Transverse colon (tissue), 4 donors: ENCODE measurements at regions not wholly inside any gene's neighbourhood (a gene's known extent, or its start where the extent isn't known, plus 50 kb on each side); places are given as distances from the start of the nearest gene placed in this dataset.

Experiments used
- DNase-seq: peaks from one replicate; pipeline ENCODE4 v3.0.0-alpha.2; 2019
- H3K27ac ChIP-seq, 4 donors: fragments of 200-600 bp; sonication (generic); 2 replicates each; pipeline ENCODE4 v1.5.1; 2016 to 2018; ENCODE audit warnings: inconsistent platforms in 4 of 4
- H3K27me3 ChIP-seq: fragments of 200-600 bp; sonication (generic); 2 replicates; pipeline ENCODE4 v1.5.1; 2017; ENCODE audit warnings: inconsistent platforms
- H3K36me3 ChIP-seq, 4 donors: fragments of 200-600 bp; sonication (generic); 2 replicates each; pipeline ENCODE4 v1.5.1; 2017 to 2019; ENCODE audit warnings: inconsistent platforms in 4 of 4
- H3K4me1 ChIP-seq, 4 donors: fragments of 200-600 bp; sonication (generic); 2 replicates each; pipeline ENCODE4 v1.5.1; 2017 to 2020; ENCODE audit warnings: inconsistent platforms in 4 of 4
- H3K4me3 ChIP-seq, 4 donors: fragments of 200-600 bp; sonication (generic); 1 replicate in 1 of 4; 2 replicates in 3 of 4; pipeline versions ENCODE4 v1.5.1 to v1.6.1; 2017 to 2019; ENCODE audit warnings: inconsistent platforms in 4 of 4
- H3K9me3 ChIP-seq, 2 donors: fragments of 200-600 bp; sonication (generic); 2 replicates each; pipeline ENCODE4 v1.5.1; 2017 to 2019; ENCODE audit warnings: inconsistent platforms in 2 of 2
- EP300 ChIP-seq: sonication (generic); formaldehyde crosslinking; IDR thresholded peaks from one replicate; pipeline ENCODE4 v1.6.1; 2017; ENCODE audit warnings: antibody characterized with exemption, low read depth
- POLR2A ChIP-seq: fragments of 450-650 bp; IDR thresholded peaks from one replicate; pipeline ENCODE4 v1.6.1; 2016; ENCODE audit warnings: antibody characterized with exemption, mild to moderate bottlenecking, moderate library complexity
- POLR2AphosphoS5 ChIP-seq, 3 donors: sonication (generic); formaldehyde crosslinking; IDR thresholded peaks; one replicate each; pipeline ENCODE4 v1.6.1; 2016; ENCODE audit warnings: antibody characterized with exemption in 3 of 3
- WGBS, 2 donors: methylation state at CpG; one replicate each; pipeline ENCODE4 v1.1.5; 2018; ENCODE audit warnings: low coverage in 1 of 2; 5-methylcytosine and 5-hydroxymethylcytosine counted together
- in situ Hi-C, 4 donors: fragments of 200-750 bp; cut with MboI; loops; one replicate each; pipeline versions ENCODE4 v1.15.0 to v1.15.1; 2017; ENCODE audit warnings: low sequenced_read_pairs in 3 of 4, low pct_ligation_motif_present in 1 of 4, low pct_unique_long_range_greater_than_20kb in 1 of 4
- intact Hi-C: fragments of 100-400 bp; cut with DNase I; formaldehyde crosslinking; loops from one replicate; pipeline ENCODE4 v1.15.1; 2023; ENCODE audit warnings: low total_unique reads
- TF ChIP-seq, protein P1 (sequence below), 5 experiments: fragments of 200-600 bp in 3 of 5; fragments of 450-650 bp in 2 of 5; sonication (generic) in 3 of 5; IDR thresholded peaks; 1 replicate in 2 of 5; 2 replicates in 3 of 5; pipeline ENCODE4 v1.5.1; 2016 to 2017; ENCODE audit warnings: antibody characterized with exemption in 5 of 5, inconsistent platforms in 3 of 5, mild to moderate bottlenecking in 2 of 5, moderate library complexity in 1 of 5

DNA sequence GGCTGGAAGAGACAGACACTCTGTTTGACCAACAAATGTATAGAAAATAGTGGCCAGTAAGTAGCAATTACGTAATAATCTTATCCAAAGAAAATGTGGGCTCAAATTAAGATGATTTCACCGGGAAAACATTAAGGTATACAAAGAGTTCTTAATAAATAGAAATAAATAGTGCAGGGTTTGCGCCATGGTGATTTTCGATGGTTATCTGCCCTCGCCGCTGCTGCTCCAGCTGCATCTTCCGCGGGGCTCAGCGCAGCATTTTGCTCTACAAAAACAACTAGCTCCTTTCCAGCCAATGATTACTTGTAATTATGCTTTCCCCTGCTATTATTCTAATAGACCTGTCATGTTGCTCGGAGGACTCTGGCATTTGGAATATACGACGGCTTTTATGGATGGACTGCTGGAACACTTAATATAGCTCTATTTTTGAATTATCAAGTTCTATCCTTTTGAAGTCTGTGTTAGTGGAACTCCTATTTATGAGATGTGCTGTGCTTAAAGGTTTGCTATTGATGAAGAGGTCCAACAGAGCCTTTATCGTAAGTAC lies 103.8 kb downstream of the BUB3 start:
- H3K4me1 ChIP-seq: no peaks in the 10 kb centered on the region
- no peak for TF ChIP-seq POLR2AphosphoS5 (IDR thresholded peaks at IDR 0.05)
- TF ChIP-seq, protein P1, sequence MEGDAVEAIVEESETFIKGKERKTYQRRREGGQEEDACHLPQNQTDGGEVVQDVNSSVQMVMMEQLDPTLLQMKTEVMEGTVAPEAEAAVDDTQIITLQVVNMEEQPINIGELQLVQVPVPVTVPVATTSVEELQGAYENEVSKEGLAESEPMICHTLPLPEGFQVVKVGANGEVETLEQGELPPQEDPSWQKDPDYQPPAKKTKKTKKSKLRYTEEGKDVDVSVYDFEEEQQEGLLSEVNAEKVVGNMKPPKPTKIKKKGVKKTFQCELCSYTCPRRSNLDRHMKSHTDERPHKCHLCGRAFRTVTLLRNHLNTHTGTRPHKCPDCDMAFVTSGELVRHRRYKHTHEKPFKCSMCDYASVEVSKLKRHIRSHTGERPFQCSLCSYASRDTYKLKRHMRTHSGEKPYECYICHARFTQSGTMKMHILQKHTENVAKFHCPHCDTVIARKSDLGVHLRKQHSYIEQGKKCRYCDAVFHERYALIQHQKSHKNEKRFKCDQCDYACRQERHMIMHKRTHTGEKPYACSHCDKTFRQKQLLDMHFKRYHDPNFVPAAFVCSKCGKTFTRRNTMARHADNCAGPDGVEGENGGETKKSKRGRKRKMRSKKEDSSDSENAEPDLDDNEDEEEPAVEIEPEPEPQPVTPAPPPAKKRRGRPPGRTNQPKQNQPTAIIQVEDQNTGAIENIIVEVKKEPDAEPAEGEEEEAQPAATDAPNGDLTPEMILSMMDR (IDR thresholded peaks at IDR 0.05): no peak
- no peak for TF ChIP-seq EP300
- no peak for TF ChIP-seq POLR2A
- no peaks in the 10 kb centered on the region for H3K27me3 ChIP-seq
- H3K36me3 ChIP-seq: no peaks in the 10 kb centered on the region
- H3K9me3 ChIP-seq: no peaks in the 10 kb centered on the region
- H3K4me3 ChIP-seq: no peak overlapping the region
- no peak for DNase-seq
- 92 to 93% methylated on average over 12 to 13 of the region's 13 CpGs for WGBS, 2 donors
- intact Hi-C loops (no loop called here), in situ Hi-C loops (no loop called here)
- no peak overlapping the region for H3K27ac ChIP-seq

DNA sequence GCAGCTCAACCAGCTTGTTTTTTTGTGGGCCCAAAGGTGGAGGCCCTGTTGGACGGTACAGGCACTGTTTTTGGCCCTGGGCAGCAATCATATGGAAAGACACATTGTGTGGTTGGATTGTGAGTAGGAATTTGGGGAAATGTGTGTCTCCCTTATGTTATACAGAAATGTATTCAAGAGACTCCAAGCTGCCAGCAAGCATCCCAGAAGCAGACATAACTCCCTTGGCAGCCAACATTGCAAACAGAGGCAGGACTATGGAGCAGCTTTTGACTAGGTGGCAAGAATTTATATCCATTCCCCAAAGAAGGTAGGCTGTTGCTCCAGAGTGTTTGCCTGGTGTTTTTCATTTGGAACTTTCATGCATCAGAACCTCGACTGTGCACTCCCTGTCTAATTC lies 104.9 kb downstream of the BUB3 start:
- Histone ChIP-seq H3K27ac (no peak overlapping the region), H3K36me3 (no peaks in the 10 kb centered on the region), H3K27me3 (no peaks in the 10 kb centered on the region), H3K9me3 (no peaks in the 10 kb centered on the region), H3K4me3 (no peak overlapping the region), H3K4me1 (no peaks in the 10 kb centered on the region)
- intact Hi-C loops: no loop called here
- TF ChIP-seq POLR2AphosphoS5 (IDR thresholded peaks at IDR 0.05) (no peak), POLR2A (no peak), EP300 (no peak)
- TF ChIP-seq, protein P1 (IDR thresholded peaks at IDR 0.05): no peak
- DNase-seq: no peak
- 72 to 83% methylated on average over 2 of the region's 2 CpGs for WGBS, 2 donors
- in situ Hi-C loops: no loop called here

DNA sequence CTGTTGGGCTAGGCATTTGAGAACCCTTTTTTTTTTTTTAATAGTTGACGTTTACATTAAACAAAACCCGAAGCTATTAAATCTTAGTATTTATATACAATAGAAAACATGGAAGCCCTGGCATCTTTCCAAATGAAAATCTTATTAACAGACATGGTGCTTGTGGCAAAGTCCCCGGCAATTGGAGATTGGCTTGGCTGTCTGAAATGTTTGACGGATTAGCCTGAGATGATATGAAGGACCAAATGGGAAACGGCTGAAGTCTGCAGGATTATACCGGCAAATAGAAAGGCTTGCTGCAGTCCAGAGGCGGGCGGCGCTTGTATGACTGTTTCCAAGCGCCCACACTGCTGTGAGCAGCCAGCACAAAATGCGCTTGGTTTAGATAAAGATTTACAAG lies 105.6 kb downstream of the BUB3 start:
- TF ChIP-seq, protein P1 (IDR thresholded peaks at IDR 0.05): no peak
- TF ChIP-seq POLR2AphosphoS5 (IDR thresholded peaks at IDR 0.05): no peak
- TF ChIP-seq EP300: no peak
- TF ChIP-seq POLR2A: no peak
- H3K4me1 ChIP-seq: no peaks in the 10 kb centered on the region
- H3K27ac ChIP-seq: no peak overlapping the region
- no peaks in the 10 kb centered on the region for H3K27me3 ChIP-seq
- in situ Hi-C loops (no loop called here), intact Hi-C loops (no loop called here)
- H3K4me3 ChIP-seq: no peak overlapping the region
- no peaks in the 10 kb centered on the region for H3K9me3 ChIP-seq
- 78 to 81% methylated on average over 10 to 11 of the region's 11 CpGs for WGBS, 2 donors
- H3K36me3 ChIP-seq: no peaks in the 10 kb centered on the region
- no peak for DNase-seq

DNA sequence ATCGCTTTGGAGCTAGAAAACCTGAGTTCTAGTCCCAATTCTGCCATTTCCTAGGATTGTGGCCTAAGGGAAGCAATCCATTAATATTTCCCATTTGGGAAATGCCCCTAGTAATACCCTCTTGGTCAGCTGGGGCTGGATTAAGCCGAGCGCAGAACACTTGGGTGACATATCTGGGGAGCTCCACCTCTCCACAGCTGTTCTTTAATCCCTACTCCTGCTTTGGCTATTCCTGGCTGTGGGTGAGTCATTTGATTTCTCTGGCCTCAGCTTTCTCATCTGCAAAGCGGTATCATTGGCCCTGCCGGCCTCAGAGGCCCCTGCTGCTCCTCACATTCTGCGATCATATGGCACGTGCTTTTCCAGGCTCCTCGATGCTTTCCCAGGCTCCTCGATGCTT lies 108.3 kb downstream of the BUB3 start:
- Histone ChIP-seq H3K36me3 (no peaks in the 10 kb centered on the region), H3K4me1 (no peaks in the 10 kb centered on the region), H3K4me3 (no peak overlapping the region), H3K9me3 (no peaks in the 10 kb centered on the region), H3K27ac (no peak overlapping the region), H3K27me3 (no peaks in the 10 kb centered on the region)
- 86 to 90% methylated on average over 5 to 9 of the region's 9 CpGs for WGBS, 2 donors
- intact Hi-C loops (no loop called here), in situ Hi-C loops (no loop called here)
- TF ChIP-seq POLR2A (no peak), EP300 (no peak), POLR2AphosphoS5 (IDR thresholded peaks at IDR 0.05) (no peak)
- TF ChIP-seq, protein P1 (IDR thresholded peaks at IDR 0.05): no peak
- no peak for DNase-seq
